ENCODE measurements at regions not wholly inside any gene's neighbourhood (a gene's known extent, or its start where the extent isn't known, plus 50 kb on each side); places are given as distances from the start of the nearest gene placed in this dataset.

DNA sequence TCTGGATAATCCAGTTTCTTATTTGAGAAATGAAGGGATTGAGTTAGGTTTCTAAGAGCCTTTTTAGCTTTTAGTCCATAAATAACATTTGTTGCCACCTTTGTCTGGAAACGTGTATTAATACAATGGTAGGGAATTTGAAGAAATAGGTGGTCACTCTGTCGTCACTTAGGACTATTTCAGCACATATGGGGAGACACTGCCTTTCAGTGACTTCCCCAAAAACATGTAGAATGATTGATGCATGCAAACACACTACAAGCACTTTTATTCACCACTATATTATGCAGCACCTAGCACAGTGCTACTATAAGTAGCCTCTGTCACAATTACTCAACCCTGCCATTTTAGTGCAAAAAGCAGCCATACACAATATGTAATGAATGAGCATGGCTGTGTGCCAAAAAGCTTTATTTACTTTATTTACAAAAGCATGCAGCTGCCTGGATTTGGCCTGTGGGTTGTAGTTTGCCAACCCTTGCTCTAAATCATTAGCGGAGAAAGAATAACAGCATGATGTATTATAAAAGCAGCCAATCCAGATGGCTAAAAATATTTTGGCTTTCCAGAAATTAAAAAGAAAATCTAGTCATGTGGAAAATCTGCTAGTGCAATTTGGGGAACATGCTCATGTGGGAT, 154.2 kb upstream of the HMHB1 start:
- POLR2A ChIA-PET (ENCODE audit: partially characterized antibody), result no interaction called here
- Histone ChIP-seq H3K9ac (replicated peaks in 1 of 4; ENCODE audit: extremely low read depth in 1 of 4, low read depth in 3 of 4, low read length in 3 of 4) (no peak overlapping the region), H3K79me2 (ENCODE audit: control insufficient read depth in 1 of 2, insufficient read depth in 2 of 2, low read length in 2 of 2) (no peaks in the 10 kb centered on the region), H2BK120ac (replicated peaks; ENCODE audit: low read depth, low read length) (no peak overlapping the region), H3K18ac (ENCODE audit: extremely low read depth, low read length) (no peak overlapping the region), H3K27ac (ENCODE audit: low read depth, low read length) (no peak overlapping the region), H4K5ac (ENCODE audit: insufficient read length, low read depth, low read length) (no peak overlapping the region), H2BK5ac (ENCODE audit: low read depth, low read length) (no peak overlapping the region), H3K27me3 (replicated peaks in 1 of 4; ENCODE audit: control insufficient read depth in 3 of 4, extremely low read depth in 1 of 4, insufficient read depth in 3 of 4, low read length in 3 of 4) (no peaks in the 10 kb centered on the region), H3K4ac (replicated peaks; ENCODE audit: insufficient read length, low read depth, low read length) (no peak overlapping the region), H2AK5ac (ENCODE audit: low read depth, low read length) (no peak overlapping the region), H2BK15ac (ENCODE audit: low read length) (no peak overlapping the region), H3K4me1 (replicated peaks in 1 of 4; ENCODE audit: control insufficient read depth in 3 of 4, insufficient read depth in 4 of 4, low read length in 3 of 4) (no peaks in the 10 kb centered on the region), H3K36me3 (ENCODE audit: control insufficient read depth in 2 of 4, insufficient read depth in 4 of 4, low read length in 3 of 4) (no peaks in the 10 kb centered on the region), H4K91ac (replicated peaks; ENCODE audit: insufficient read length, low read length) (no peak overlapping the region), H3K56ac (replicated peaks; ENCODE audit: insufficient read length, low read depth, low read length) (no peak overlapping the region), H2BK20ac (ENCODE audit: low read length) (no peak overlapping the region), H3K4me3 (ENCODE audit: extremely low read depth in 1 of 4, insufficient read depth in 2 of 4, low read depth in 3 of 4, low read length in 4 of 4) (no peak overlapping the region), H3K9me3 (ENCODE audit: insufficient read depth in 2 of 2, low read depth in 1 of 2, low read length in 1 of 2) (no peaks in the 10 kb centered on the region), H3K23me2 (ENCODE audit: low read depth, low read length) (no peaks in the 10 kb centered on the region), H2BK12ac (ENCODE audit: low read depth, low read length) (no peak overlapping the region), H3K4me2 (ENCODE audit: insufficient read depth in 1 of 2, low read depth in 2 of 2, low read length in 2 of 2) (no peak overlapping the region), H3K23ac (ENCODE audit: insufficient read length) (no peak overlapping the region), H3K14ac (ENCODE audit: insufficient read length) (no peak overlapping the region), H4K20me1 (replicated peaks in 1 of 2; ENCODE audit: control insufficient read depth in 1 of 2, insufficient read depth in 2 of 2, low read length in 2 of 2) (no peaks in the 10 kb centered on the region), H3K79me1 (ENCODE audit: low read depth, low read length) (no peaks in the 10 kb centered on the region), H4K8ac (ENCODE audit: extremely low read depth, insufficient read depth, low read length) (no peak overlapping the region), H2AFZ (ENCODE audit: low read length) (no peak overlapping the region)
- no peak for TF ChIP-seq HDAC6 (IDR thresholded peaks at IDR 0.05; ENCODE audit: low read depth, low read length)
- TF ChIP-seq YY1 (IDR thresholded peaks at IDR 0.05; ENCODE audit: low read depth, low read length), result no peak
- TF ChIP-seq, protein P1, sequence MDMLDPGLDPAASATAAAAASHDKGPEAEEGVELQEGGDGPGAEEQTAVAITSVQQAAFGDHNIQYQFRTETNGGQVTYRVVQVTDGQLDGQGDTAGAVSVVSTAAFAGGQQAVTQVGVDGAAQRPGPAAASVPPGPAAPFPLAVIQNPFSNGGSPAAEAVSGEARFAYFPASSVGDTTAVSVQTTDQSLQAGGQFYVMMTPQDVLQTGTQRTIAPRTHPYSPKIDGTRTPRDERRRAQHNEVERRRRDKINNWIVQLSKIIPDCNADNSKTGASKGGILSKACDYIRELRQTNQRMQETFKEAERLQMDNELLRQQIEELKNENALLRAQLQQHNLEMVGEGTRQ (IDR thresholded peaks at IDR 0.05; ENCODE audit: low read length), result no peak
- TF ChIP-seq RXRA (IDR thresholded peaks at IDR 0.05; ENCODE audit: insufficient read depth, low read depth, low read length), result no peak
- CTCF ChIA-PET (ENCODE audit: partially characterized antibody), result no interaction called here
- DNase-seq (ENCODE audit: low read depth in 1 of 2, low spot score in 2 of 2), result no peak
- WGBS, 2 experiments (ENCODE audit: extremely low coverage in 1 of 2, insufficient coverage in 1 of 2, insufficient read length in 1 of 2, insufficient replicate concordance in 2 of 2, low coverage in 1 of 2, low lambda C conversion rate in 2 of 2, missing lambda C conversion rate in 1 of 2), result 91% methylated on average over 3 of the region's 3 CpGs; no CpG with 5 or more reads in 1 of the 2 experiments
- no peak for FAIRE-seq
